Prostate gland (tissue), 2 donors: ENCODE measurements at regions not wholly inside any gene's neighbourhood (a gene's known extent, or its start where the extent isn't known, plus 50 kb on each side); places are given as distances from the start of the nearest gene placed in this dataset.
"Not testable (repeated sequence)": the region's sequence is repeated elsewhere in the genome, so short reads cannot be mapped to it uniquely, and the experiment has no call there.

Experiments used
- POLR2AphosphoS5 ChIP-seq: sonication (generic); formaldehyde crosslinking; IDR thresholded peaks from one replicate; pipeline ENCODE4 v1.6.1; 2017; ENCODE audit warnings: antibody characterized with exemption
- TF ChIP-seq, protein P1 (sequence below), 4 experiments: fragments of 200-600 bp in 2 of 4; fragments of 450-650 bp in 2 of 4; sonication (generic) in 2 of 4; IDR thresholded peaks; 1 replicate in 3 of 4; 2 replicates in 1 of 4; pipeline ENCODE4 v1.5.1; 2016 to 2019; ENCODE audit warnings: antibody characterized with exemption in 4 of 4, mild to moderate bottlenecking in 2 of 4, moderate library complexity in 2 of 4

DNA sequence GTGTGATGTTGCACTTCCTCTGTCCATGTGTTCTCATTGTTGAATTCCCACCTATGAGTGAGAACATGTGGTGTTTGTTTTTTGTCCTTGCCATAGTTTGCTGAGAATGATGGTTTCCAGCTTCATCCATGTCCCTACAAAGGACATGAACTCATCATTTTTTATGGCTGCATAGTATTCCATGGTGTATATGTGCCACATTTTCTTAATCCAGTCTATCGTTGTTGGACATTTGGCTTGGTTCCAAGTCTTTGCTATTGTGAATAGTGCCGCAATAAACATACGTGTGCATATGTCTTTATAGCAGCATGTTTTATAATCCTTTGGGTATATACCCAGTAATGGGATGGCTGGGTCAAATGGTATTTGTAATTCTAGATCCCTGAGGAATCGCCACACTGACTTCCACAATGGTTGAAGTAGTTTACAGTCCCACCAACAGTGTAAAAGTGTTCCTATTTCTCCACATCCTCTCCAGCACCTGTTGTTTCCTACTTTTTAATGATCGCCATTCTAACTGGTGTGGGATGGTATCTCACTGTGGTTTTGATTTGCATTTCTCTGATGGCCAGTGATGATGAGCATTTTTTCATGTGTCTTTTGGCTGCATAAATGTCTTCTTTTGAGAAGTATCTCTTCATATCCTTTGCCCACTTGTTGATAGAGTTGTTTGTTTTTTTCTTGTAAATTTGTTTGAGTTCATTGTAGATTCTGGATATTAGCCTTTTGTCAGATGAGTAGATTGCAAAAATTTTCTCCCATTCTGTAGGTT lies 463.6 kb downstream of the RPS6KC1 start:
- not testable (repeated sequence) for TF ChIP-seq POLR2AphosphoS5
- TF ChIP-seq, protein P1, sequence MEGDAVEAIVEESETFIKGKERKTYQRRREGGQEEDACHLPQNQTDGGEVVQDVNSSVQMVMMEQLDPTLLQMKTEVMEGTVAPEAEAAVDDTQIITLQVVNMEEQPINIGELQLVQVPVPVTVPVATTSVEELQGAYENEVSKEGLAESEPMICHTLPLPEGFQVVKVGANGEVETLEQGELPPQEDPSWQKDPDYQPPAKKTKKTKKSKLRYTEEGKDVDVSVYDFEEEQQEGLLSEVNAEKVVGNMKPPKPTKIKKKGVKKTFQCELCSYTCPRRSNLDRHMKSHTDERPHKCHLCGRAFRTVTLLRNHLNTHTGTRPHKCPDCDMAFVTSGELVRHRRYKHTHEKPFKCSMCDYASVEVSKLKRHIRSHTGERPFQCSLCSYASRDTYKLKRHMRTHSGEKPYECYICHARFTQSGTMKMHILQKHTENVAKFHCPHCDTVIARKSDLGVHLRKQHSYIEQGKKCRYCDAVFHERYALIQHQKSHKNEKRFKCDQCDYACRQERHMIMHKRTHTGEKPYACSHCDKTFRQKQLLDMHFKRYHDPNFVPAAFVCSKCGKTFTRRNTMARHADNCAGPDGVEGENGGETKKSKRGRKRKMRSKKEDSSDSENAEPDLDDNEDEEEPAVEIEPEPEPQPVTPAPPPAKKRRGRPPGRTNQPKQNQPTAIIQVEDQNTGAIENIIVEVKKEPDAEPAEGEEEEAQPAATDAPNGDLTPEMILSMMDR (IDR thresholded peaks at IDR 0.05), result not testable (repeated sequence)
